CD4-positive, CD25-positive, alpha-beta regulatory T cell (primary cell): ENCODE measurements at regions not wholly inside any gene's neighbourhood (a gene's known extent, or its start where the extent isn't known, plus 50 kb on each side); places are given as distances from the start of the nearest gene placed in this dataset.

Experiments
- ATAC-seq, 2 donors: fragments of 150-1000 bp; cut with Tn5 transposase; one replicate each; pipeline ENCODE4 v1.10.0; 2021; ENCODE audit warnings: low read depth in 2 of 2, moderate number of reproducible peaks in 2 of 2, moderate library complexity in 1 of 2
- DNase-seq, 3 donors: peaks; one replicate each; pipeline versions ENCODE4 v3.0.0 to v3.0.0-alpha.2; 2012 to 2022; ENCODE audit warnings: mixed read lengths in 1 of 3
- H3K27ac ChIP-seq: one replicate; pipeline ENCODE4 v1.7.0; 2013; ENCODE audit warnings: mild to moderate bottlenecking, low read length; ENCODE audit not compliant: insufficient read depth, poor library complexity, severe bottlenecking
- H3K27me3 ChIP-seq: one replicate; pipeline ENCODE4 v1.7.0; 2013; ENCODE audit warnings: low read length; ENCODE audit not compliant: control insufficient read depth, insufficient read depth
- H3K36me3 ChIP-seq: one replicate; pipeline ENCODE4 v1.7.0; 2013; ENCODE audit warnings: mild to moderate bottlenecking, low read length, moderate library complexity; ENCODE audit not compliant: control insufficient read depth, insufficient read depth
- H3K4me1 ChIP-seq: 2 replicates; pipeline ENCODE4 v1.7.0; 2013; ENCODE audit warnings: mild to moderate bottlenecking, low read length; ENCODE audit not compliant: insufficient read depth, control insufficient read depth, poor library complexity, severe bottlenecking
- H3K4me3 ChIP-seq: one replicate; pipeline ENCODE4 v1.7.0; 2013; ENCODE audit warnings: low read depth, mild to moderate bottlenecking, low read length, moderate library complexity
- H3K9me3 ChIP-seq, 2 experiments: 1 replicate in 1 of 2; 2 replicates in 1 of 2; pipeline ENCODE4 v1.7.0; 2013; ENCODE audit warnings: low read length in 2 of 2, mild to moderate bottlenecking in 1 of 2, moderate library complexity in 1 of 2; ENCODE audit not compliant: control insufficient read depth in 2 of 2
- H3K27ac Mint-ChIP-seq, 3 donors: one replicate each; pipeline ENCODE4 v1.8.0; 2020 to 2022; ENCODE audit warnings: mild to moderate bottlenecking in 3 of 3, mixed read lengths in 3 of 3, moderate library complexity in 2 of 3
- H3K27me3 Mint-ChIP-seq: one replicate; pipeline ENCODE4 v1.8.0; 2022; ENCODE audit warnings: mild to moderate bottlenecking, mixed read lengths
- H3K36me3 Mint-ChIP-seq: one replicate; pipeline ENCODE4 v1.8.0; 2020; ENCODE audit warnings: mixed read lengths
- H3K4me1 Mint-ChIP-seq, 4 donors: one replicate each; pipeline ENCODE4 v1.8.0; 2020 to 2022; ENCODE audit warnings: mixed read lengths in 4 of 4, mild to moderate bottlenecking in 1 of 4
- H3K4me3 Mint-ChIP-seq, 4 donors: one replicate each; pipeline ENCODE4 v1.8.0; 2020 to 2022; ENCODE audit warnings: mild to moderate bottlenecking in 4 of 4, mixed read lengths in 4 of 4, moderate library complexity in 3 of 4
- H3K9me3 Mint-ChIP-seq, 7 donors: one replicate each; pipeline ENCODE4 v1.8.0; 2020 to 2022; ENCODE audit warnings: mixed read lengths in 7 of 7, mild to moderate bottlenecking in 3 of 7, moderate library complexity in 2 of 7

- peaks cover 1 to 34% (median 10%) of the 10 kb centered on the region in 7 donors for H3K9me3 Mint-ChIP-seq
- no peaks in the 10 kb centered on the region for H3K27me3 Mint-ChIP-seq
- no peaks in the 10 kb centered on the region for H3K36me3 ChIP-seq
- peaks cover 3 to 8% of the 10 kb centered on the region in 2 experiments for H3K9me3 ChIP-seq
- H3K36me3 Mint-ChIP-seq = no peaks in the 10 kb centered on the region
- no peak overlapping the region for H3K4me3 ChIP-seq
- H3K4me1 Mint-ChIP-seq = no peaks in the 10 kb centered on the region
- no peaks in the 10 kb centered on the region for H3K4me1 ChIP-seq
- no peak overlapping the region for H3K27ac Mint-ChIP-seq
- H3K27ac ChIP-seq = no peak overlapping the region
- ATAC-seq (no peak), DNase-seq (no peak)
- no peak overlapping the region for H3K4me3 Mint-ChIP-seq
- H3K27me3 ChIP-seq = no peaks in the 10 kb centered on the region
Observed at GRCh38 chr12:84150201-84150600, 762.4 kb downstream of the SLC6A15 start.

GRCh38 chr12:84148335-84148734, 764.3 kb downstream of the SLC6A15 start:
- no peak for DNase-seq
- no peaks in the 10 kb centered on the region for H3K36me3 ChIP-seq
- H3K27me3 ChIP-seq = no peaks in the 10 kb centered on the region
- Mint-ChIP-seq H3K27ac (no peak overlapping the region), H3K4me1 (no peaks in the 10 kb centered on the region), H3K36me3 (no peaks in the 10 kb centered on the region), H3K4me3 (no peak overlapping the region), H3K27me3 (no peaks in the 10 kb centered on the region), H3K9me3 (peaks cover 0 to 32% (median 10%) of the 10 kb centered on the region in 7 donors)
- no peak overlapping the region for H3K27ac ChIP-seq
- H3K4me1 ChIP-seq = no peaks in the 10 kb centered on the region
- H3K4me3 ChIP-seq = no peak overlapping the region
- no peak for ATAC-seq
- H3K9me3 ChIP-seq = peaks cover 3 to 8% of the 10 kb centered on the region in 2 experiments

- no peaks in the 10 kb centered on the region for H3K27me3 ChIP-seq
- H3K4me1 Mint-ChIP-seq = no peaks in the 10 kb centered on the region
- H3K27ac ChIP-seq = no peak overlapping the region
- H3K27ac Mint-ChIP-seq = no peak overlapping the region
- H3K36me3 ChIP-seq = no peaks in the 10 kb centered on the region
- DNase-seq (no peak), ATAC-seq (no peak)
- no peaks in the 10 kb centered on the region for H3K4me1 ChIP-seq
- H3K36me3 Mint-ChIP-seq = no peaks in the 10 kb centered on the region
- H3K4me3 ChIP-seq = no peak overlapping the region
- no peaks in the 10 kb centered on the region for H3K27me3 Mint-ChIP-seq
- H3K4me3 Mint-ChIP-seq = no peak overlapping the region
- H3K9me3 ChIP-seq = peaks cover 0 to 3% of the 10 kb centered on the region in 2 experiments
- H3K9me3 Mint-ChIP-seq = peaks cover 0 to 18% (median 1%) of the 10 kb centered on the region in 7 donors
Observed at GRCh38 chr12:84136862-84137367, 775.7 kb downstream of the SLC6A15 start.

- no peaks in the 10 kb centered on the region for H3K36me3 ChIP-seq
- H3K27me3 Mint-ChIP-seq = no peaks in the 10 kb centered on the region
- no peak overlapping the region for H3K27ac Mint-ChIP-seq
- peaks cover 0 to 3% of the 10 kb centered on the region in 2 experiments for H3K9me3 ChIP-seq
- no peaks in the 10 kb centered on the region for H3K4me1 Mint-ChIP-seq
- H3K27me3 ChIP-seq = no peaks in the 10 kb centered on the region
- H3K4me3 ChIP-seq = no peak overlapping the region
- no peak overlapping the region for H3K27ac ChIP-seq
- H3K36me3 Mint-ChIP-seq = no peaks in the 10 kb centered on the region
- DNase-seq (no peak), ATAC-seq (no peak)
- peaks cover 0 to 19% (median 1%) of the 10 kb centered on the region in 7 donors for H3K9me3 Mint-ChIP-seq
- H3K4me3 Mint-ChIP-seq = no peak overlapping the region
- no peaks in the 10 kb centered on the region for H3K4me1 ChIP-seq
Observed at GRCh38 chr12:84135586-84136279, 776.9 kb downstream of the SLC6A15 start.

- no peak overlapping the region for H3K27ac ChIP-seq
- no peaks in the 10 kb centered on the region for H3K27me3 Mint-ChIP-seq
- DNase-seq (no peak), ATAC-seq (no peak)
- H3K9me3 Mint-ChIP-seq = peaks cover 0 to 19% (median 1%) of the 10 kb centered on the region in 7 donors
- H3K27me3 ChIP-seq = no peaks in the 10 kb centered on the region
- H3K4me3 ChIP-seq = no peak overlapping the region
- H3K27ac Mint-ChIP-seq = no peak overlapping the region
- H3K4me3 Mint-ChIP-seq = no peak overlapping the region
- H3K9me3 ChIP-seq = peaks cover 0 to 3% of the 10 kb centered on the region in 2 experiments
- no peaks in the 10 kb centered on the region for H3K4me1 ChIP-seq
- no peaks in the 10 kb centered on the region for H3K36me3 Mint-ChIP-seq
- no peaks in the 10 kb centered on the region for H3K36me3 ChIP-seq
- H3K4me1 Mint-ChIP-seq = no peaks in the 10 kb centered on the region
Observed at GRCh38 chr12:84134797-84135366, 777.7 kb downstream of the SLC6A15 start.

- no peak for ATAC-seq
- no peaks in the 10 kb centered on the region for H3K36me3 Mint-ChIP-seq
Observed at GRCh38 chr12:84131076-84131475, 781.5 kb downstream of the SLC6A15 start.

GRCh38 chr12:84128117-84128991, 784.2 kb downstream of the SLC6A15 start:
- H3K4me3 ChIP-seq = no peak overlapping the region
- Mint-ChIP-seq H3K9me3 (peaks cover 0 to 6% (median 0%) of the 10 kb centered on the region in 7 donors), H3K4me3 (no peak overlapping the region), H3K27me3 (no peaks in the 10 kb centered on the region), H3K27ac (no peak overlapping the region), H3K4me1 (no peaks in the 10 kb centered on the region), H3K36me3 (no peaks in the 10 kb centered on the region)
- no peak overlapping the region for H3K27ac ChIP-seq
- H3K36me3 ChIP-seq = no peaks in the 10 kb centered on the region
- H3K4me1 ChIP-seq = no peaks in the 10 kb centered on the region
- DNase-seq (no peak), ATAC-seq (no peak)
- no peaks in the 10 kb centered on the region for H3K27me3 ChIP-seq
- H3K9me3 ChIP-seq = peaks cover 0 to 8% of the 10 kb centered on the region in 2 experiments

More at GRCh38 chr12:84131076-84131475, 781.5 kb downstream of the SLC6A15 start:
- H3K4me3 Mint-ChIP-seq = no peak overlapping the region
- Histone ChIP-seq H3K27ac (no peak overlapping the region), H3K4me1 (no peaks in the 10 kb centered on the region), H3K9me3 (peaks cover 0 to 8% of the 10 kb centered on the region in 2 experiments), H3K36me3 (no peaks in the 10 kb centered on the region), H3K4me3 (no peak overlapping the region), H3K27me3 (no peaks in the 10 kb centered on the region)
- no peaks in the 10 kb centered on the region for H3K27me3 Mint-ChIP-seq
- no peak for DNase-seq
- H3K4me1 Mint-ChIP-seq = no peaks in the 10 kb centered on the region
- H3K9me3 Mint-ChIP-seq = peaks cover 0 to 15% (median 0%) of the 10 kb centered on the region in 7 donors
- H3K27ac Mint-ChIP-seq = no peak overlapping the region
